Coronary artery (tissue), 2 donors: ENCODE measurements at regions not wholly inside any gene's neighbourhood (a gene's known extent, or its start where the extent isn't known, plus 50 kb on each side); places are given as distances from the start of the nearest gene placed in this dataset.

Source experiments
- DNase-seq: peaks from one replicate; pipeline ENCODE4 v3.0.0-alpha.2; 2017; ENCODE audit warnings: low spot score
- H3K27ac ChIP-seq, 2 donors: fragments of 200-600 bp; sonication (generic); one replicate each; pipeline ENCODE4 v1.5.1; 2016 to 2019
- H3K4me3 ChIP-seq: fragments of 200-600 bp; sonication (generic); 2 replicates; pipeline ENCODE4 v1.5.1; 2016; ENCODE audit warnings: mild to moderate bottlenecking, moderate library complexity
- CTCF ChIP-seq: fragments of 200-600 bp; sonication (generic); IDR thresholded peaks from one replicate; pipeline ENCODE4 v1.5.1; 2019; ENCODE audit warnings: antibody characterized with exemption

GRCh38 chr11:11706028-11706427, 84.2 kb upstream of the GALNT18 start:
- no peak for TF ChIP-seq CTCF
- no peak overlapping the region for H3K27ac ChIP-seq
- no peak overlapping the region for H3K4me3 ChIP-seq
- DNase-seq, result no peak

- DNase-seq, result no peak
- TF ChIP-seq CTCF, result no peak
- no peak overlapping the region for H3K4me3 ChIP-seq
- no peak overlapping the region for H3K27ac ChIP-seq
Observed at GRCh38 chr11:11703885-11704284, 82.1 kb upstream of the GALNT18 start.

DNA sequence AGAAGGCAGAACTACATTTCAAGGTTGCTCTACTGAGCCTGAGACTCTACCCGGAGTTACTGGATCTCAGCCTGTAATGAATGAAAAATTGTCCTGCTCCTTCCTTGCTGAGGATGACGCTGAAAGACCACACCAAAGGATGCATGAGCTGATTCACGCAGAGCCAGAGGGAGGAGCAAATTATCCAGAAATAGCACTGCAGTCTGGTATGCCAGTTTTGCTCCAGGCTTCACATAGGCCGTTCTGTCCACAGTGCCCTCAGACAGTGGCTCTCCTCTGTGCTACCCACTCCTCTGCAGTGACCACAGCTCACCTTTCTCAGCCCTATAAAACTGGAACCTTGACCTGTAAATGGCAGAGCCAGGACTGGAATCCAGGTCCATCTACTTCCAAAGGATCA, 79.3 kb upstream of the GALNT18 start:
- no peak for TF ChIP-seq CTCF
- no peak overlapping the region for H3K4me3 ChIP-seq
- no peak overlapping the region for H3K27ac ChIP-seq
- no peak for DNase-seq

DNA sequence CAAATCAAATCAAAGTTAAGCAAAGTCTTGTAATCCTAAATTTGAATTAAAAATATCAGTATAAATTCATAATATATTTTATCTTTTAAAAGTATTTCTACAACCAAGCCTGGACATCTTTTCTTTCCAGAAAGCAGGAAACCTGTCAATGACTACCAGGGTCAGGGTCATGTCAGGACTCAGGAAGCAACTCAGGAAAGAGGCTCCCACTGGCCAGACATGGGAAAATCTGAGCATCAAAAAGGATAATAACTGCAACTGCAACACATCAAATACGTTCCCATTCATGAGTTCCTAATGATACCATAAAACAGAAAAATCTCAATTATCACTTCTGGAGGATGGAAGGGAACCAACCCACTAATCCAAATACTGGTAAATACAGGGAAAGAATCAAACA, 76.0 kb upstream of the GALNT18 start:
- H3K27ac ChIP-seq, result no peak overlapping the region
- no peak for DNase-seq
- no peak for TF ChIP-seq CTCF
- H3K4me3 ChIP-seq, result no peak overlapping the region

- no peak for DNase-seq
- Histone ChIP-seq H3K27ac (no peak overlapping the region), H3K4me3 (no peak overlapping the region)
- TF ChIP-seq CTCF, result no peak
Observed at GRCh38 chr11:11691296-11692151, 69.7 kb upstream of the GALNT18 start.

DNA sequence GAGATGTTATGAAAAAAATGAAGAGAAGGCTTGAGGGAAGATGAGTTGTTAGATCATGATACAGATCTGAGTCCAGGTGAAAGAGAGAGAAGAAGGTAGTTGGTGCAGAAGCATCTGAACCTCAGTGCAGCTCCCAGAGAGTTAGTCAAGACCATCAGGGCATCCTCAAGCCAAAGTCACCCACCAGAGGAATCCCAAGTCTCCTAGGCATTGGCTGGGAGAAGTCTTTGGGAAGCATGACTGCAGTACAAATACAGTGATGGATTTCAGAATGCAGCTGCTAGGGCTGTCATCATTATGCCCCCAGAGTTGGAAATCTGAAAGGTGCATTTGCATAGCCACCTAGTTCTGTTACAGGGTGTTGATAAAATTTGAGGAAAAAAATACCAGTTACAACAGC, 59.7 kb upstream of the GALNT18 start:
- no peak for TF ChIP-seq CTCF
- H3K4me3 ChIP-seq, result no peak overlapping the region
- H3K27ac ChIP-seq, result no peak overlapping the region
- DNase-seq, result no peak

GRCh38 chr11:11677672-11678356, 56.0 kb upstream of the GALNT18 start:
- DNase-seq, result no peak
- no peak for TF ChIP-seq CTCF
- H3K27ac ChIP-seq, result no peak overlapping the region
- no peak overlapping the region for H3K4me3 ChIP-seq
